T-cell (primary cell): ENCODE measurements at regions not wholly inside any gene's neighbourhood (a gene's known extent, or its start where the extent isn't known, plus 50 kb on each side); places are given as distances from the start of the nearest gene placed in this dataset.

ENCODE experiments used
- ATAC-seq, 4 experiments: fragments of 200-7000 bp in 3 of 4; fragments of 150-1000 bp in 1 of 4; cut with Tn5 transposase; replicated peaks in 1 of 4; 1 replicate in 3 of 4; 2 replicates in 1 of 4; pipeline ENCODE4 v1.10.0; 2021; ENCODE audit warnings: moderate library complexity in 3 of 4, mild to moderate bottlenecking in 2 of 4, moderate number of reproducible peaks in 1 of 4
- CTCF ChIA-PET, 2 donors: fragments of 300-600 bp; sonication (Branson Sonifier 250); formaldehyde crosslinking; loops; one replicate each; lab custom pipeline; 2022; ENCODE audit warnings: antibody characterized with exemption in 2 of 2; lab: Charles Lee
- POLR2A ChIA-PET, 2 donors: fragments of 300-600 bp; sonication (Branson Sonifier 250); formaldehyde crosslinking; loops; one replicate each; lab custom pipeline; 2022; ENCODE audit warnings: antibody characterized with exemption in 2 of 2; lab: Charles Lee
- DNase-seq, 35 experiments: peaks; one replicate each; pipeline versions ENCODE4 v3.0.0 to v3.0.0-alpha.2; 2013 to 2023
- H3K27ac ChIP-seq: one replicate; pipeline ENCODE4 v1.5.1; 2013; ENCODE audit warnings: low read length
- H3K27me3 ChIP-seq, 2 experiments: replicated peaks in 1 of 2; 1 replicate in 1 of 2; 2 replicates in 1 of 2; pipeline versions ENCODE4 v1.6.1 to v1.7.0; 2013; ENCODE audit warnings: low read length in 1 of 2, mixed read lengths in 1 of 2; ENCODE audit not compliant: control insufficient read depth in 2 of 2, insufficient read depth in 2 of 2; ENCODE audit errors: extremely low read depth in 1 of 2
- H3K36me3 ChIP-seq, 2 donors: 1 replicate in 1 of 2; 2 replicates in 1 of 2; pipeline versions ENCODE4 v1.6.1 to v1.7.0; 2013; ENCODE audit warnings: low read length in 1 of 2; ENCODE audit not compliant: control insufficient read depth in 2 of 2, insufficient read depth in 1 of 2; ENCODE audit errors: extremely low read depth in 1 of 2
- H3K4me1 ChIP-seq, 2 experiments: 1 replicate in 1 of 2; 2 replicates in 1 of 2; pipeline versions ENCODE4 v1.6.1 to v1.7.0; 2013; ENCODE audit warnings: low read length in 2 of 2, mixed read lengths in 1 of 2; ENCODE audit not compliant: insufficient read depth in 2 of 2, control insufficient read depth in 1 of 2; ENCODE audit errors: extremely low read depth in 1 of 2
- H3K4me3 ChIP-seq, 2 donors: 1 replicate in 1 of 2; 2 replicates in 1 of 2; pipeline versions ENCODE4 v1.5.1 to v1.7.0; 2013; ENCODE audit warnings: mild to moderate bottlenecking in 2 of 2, low read length in 1 of 2, moderate library complexity in 1 of 2; ENCODE audit not compliant: control insufficient read depth in 1 of 2; ENCODE audit errors: extremely low read depth in 1 of 2
- H3K9me3 ChIP-seq: 2 replicates; pipeline ENCODE4 v1.7.0; 2013
- H3K27ac Mint-ChIP-seq, 2 donors: one replicate each; pipeline ENCODE4 v1.8.0; 2020 to 2021; ENCODE audit warnings: mild to moderate bottlenecking in 2 of 2, mixed read lengths in 2 of 2
- H3K27me3 Mint-ChIP-seq, 2 donors: one replicate each; pipeline ENCODE4 v1.8.0; 2021 to 2022; ENCODE audit warnings: mixed read lengths in 2 of 2
- H3K36me3 Mint-ChIP-seq: one replicate; pipeline ENCODE4 v1.8.0; 2021; ENCODE audit warnings: mixed read lengths
- H3K4me1 Mint-ChIP-seq, 3 donors: one replicate each; pipeline ENCODE4 v1.8.0; 2020 to 2022; ENCODE audit warnings: mixed read lengths in 3 of 3, mild to moderate bottlenecking in 1 of 3
- H3K4me3 Mint-ChIP-seq, 3 donors: one replicate each; pipeline ENCODE4 v1.8.0; 2020 to 2022; ENCODE audit warnings: mild to moderate bottlenecking in 3 of 3, mixed read lengths in 3 of 3, moderate library complexity in 3 of 3
- H3K9me3 Mint-ChIP-seq, 3 donors: one replicate each; pipeline ENCODE4 v1.8.0; 2020 to 2022; ENCODE audit warnings: mixed read lengths in 3 of 3
- WGBS: methylation state at CpG from one replicate; pipeline ENCODE4 v1.1.5; 2013; ENCODE audit warnings: missing lambda C conversion rate; ENCODE audit not compliant: insufficient coverage; 5-methylcytosine and 5-hydroxymethylcytosine counted together

- Histone ChIP-seq H3K9me3 (no peaks in the 10 kb centered on the region), H3K4me1 (peaks cover 0 to 3% of the 10 kb centered on the region in 2 experiments), H3K36me3 (no peaks in the 10 kb centered on the region), H3K4me3 (no peak overlapping the region), H3K27ac (no peak overlapping the region), H3K27me3 (peaks cover 0 to 8% of the 10 kb centered on the region in 2 experiments)
- Mint-ChIP-seq H3K27ac (peak overlapping the region; percentile 34 to 60), H3K4me3 (peak overlapping the region in 2 of 3 donors; percentile 40 to 54), H3K4me1 (peaks cover 10 to 18% (median 15%) of the 10 kb centered on the region in 3 donors), H3K9me3 (no peaks in the 10 kb centered on the region), H3K27me3 (peaks cover 5 to 6% of the 10 kb centered on the region in 2 donors), H3K36me3 (no peaks in the 10 kb centered on the region)
- ChIA-PET CTCF (no interaction called here), POLR2A (no interaction called here)
- DNase-seq (peak in 24 of 35 experiments; percentile 15 to 67 (median 30)), ATAC-seq (peak in 1 of 4 experiments; percentile 55)
- WGBS = 64% methylated on average over 2 of the region's 7 CpGs
These were observed 143.7 kb upstream of the PTPN1 start for GRCh38 chr20:50366270-50367103.

GRCh38 chr20:50367104-50367674 is 143.0 kb upstream of the PTPN1 start:
- Histone ChIP-seq H3K27ac (no peak overlapping the region), H3K9me3 (no peaks in the 10 kb centered on the region), H3K4me3 (no peak overlapping the region), H3K36me3 (no peaks in the 10 kb centered on the region), H3K27me3 (peaks cover 0 to 8% of the 10 kb centered on the region in 2 experiments), H3K4me1 (peaks cover 0 to 3% of the 10 kb centered on the region in 2 experiments)
- ChIA-PET CTCF (no interaction called here), POLR2A (no interaction called here)
- DNase-seq (no peak), ATAC-seq (no peak)
- no peak overlapping the region for H3K4me3 Mint-ChIP-seq
- peaks cover 10 to 18% (median 15%) of the 10 kb centered on the region in 3 donors for H3K4me1 Mint-ChIP-seq
- H3K36me3 Mint-ChIP-seq = no peaks in the 10 kb centered on the region
- WGBS = 90% methylated on average over 2 of the region's 5 CpGs
- no peaks in the 10 kb centered on the region for H3K9me3 Mint-ChIP-seq
- no peak overlapping the region for H3K27ac Mint-ChIP-seq
- peaks cover 5 to 6% of the 10 kb centered on the region in 2 donors for H3K27me3 Mint-ChIP-seq

- Mint-ChIP-seq H3K27me3 (peaks cover 5 to 6% of the 10 kb centered on the region in 2 donors), H3K36me3 (no peaks in the 10 kb centered on the region), H3K27ac (no peak overlapping the region), H3K4me3 (no peak overlapping the region), H3K9me3 (no peaks in the 10 kb centered on the region), H3K4me1 (peaks cover 10 to 18% (median 15%) of the 10 kb centered on the region in 3 donors)
- no peak for DNase-seq
- Histone ChIP-seq H3K27ac (no peak overlapping the region), H3K27me3 (peaks cover 0 to 10% of the 10 kb centered on the region in 2 experiments), H3K9me3 (no peaks in the 10 kb centered on the region), H3K36me3 (no peaks in the 10 kb centered on the region), H3K4me3 (no peak overlapping the region), H3K4me1 (peaks cover 0 to 3% of the 10 kb centered on the region in 2 experiments)
- ChIA-PET CTCF (interaction anchor here in 1 of 2 donors (0.5 kb wide), 1 partner anchor 425 kb away, joined by 3 read pairs; no protein-coding TSS in a partner anchor), POLR2A (no interaction called here)
- 92% methylated on average over 9 of the region's 9 CpGs for WGBS
- no peak for ATAC-seq
These were observed 142.3 kb upstream of the PTPN1 start for GRCh38 chr20:50367739-50368375.

- H3K27me3 Mint-ChIP-seq = peaks cover 5 to 6% of the 10 kb centered on the region in 2 donors
- Histone ChIP-seq H3K4me3 (no peak overlapping the region), H3K27me3 (peaks cover 0 to 10% of the 10 kb centered on the region in 2 experiments), H3K27ac (no peak overlapping the region), H3K36me3 (no peaks in the 10 kb centered on the region), H3K9me3 (no peaks in the 10 kb centered on the region), H3K4me1 (peaks cover 0 to 3% of the 10 kb centered on the region in 2 experiments)
- no peak for ATAC-seq
- CTCF ChIA-PET = no interaction called here
- POLR2A ChIA-PET = no interaction called here
- no peak for DNase-seq
- no peaks in the 10 kb centered on the region for H3K9me3 Mint-ChIP-seq
- no peak overlapping the region for H3K4me3 Mint-ChIP-seq
- WGBS = no CpG with 5 or more reads among the region's 1 CpG
- peaks cover 10 to 18% (median 15%) of the 10 kb centered on the region in 3 donors for H3K4me1 Mint-ChIP-seq
- H3K36me3 Mint-ChIP-seq = no peaks in the 10 kb centered on the region
- no peak overlapping the region for H3K27ac Mint-ChIP-seq
These were observed 141.8 kb upstream of the PTPN1 start for GRCh38 chr20:50368386-50368785.

- H3K4me3 Mint-ChIP-seq = no peak overlapping the region
- no peaks in the 10 kb centered on the region for H3K36me3 Mint-ChIP-seq
- no peaks in the 10 kb centered on the region for H3K9me3 Mint-ChIP-seq
- ATAC-seq = no peak
- H3K27me3 Mint-ChIP-seq = peaks cover 4 to 5% of the 10 kb centered on the region in 2 donors
- H3K4me1 Mint-ChIP-seq = peaks cover 10 to 18% (median 15%) of the 10 kb centered on the region in 3 donors
- Histone ChIP-seq H3K4me3 (no peak overlapping the region), H3K36me3 (no peaks in the 10 kb centered on the region), H3K4me1 (peaks cover 0 to 3% of the 10 kb centered on the region in 2 experiments), H3K9me3 (no peaks in the 10 kb centered on the region), H3K27me3 (peaks cover 0 to 13% of the 10 kb centered on the region in 2 experiments), H3K27ac (no peak overlapping the region)
- WGBS = no CpG with 5 or more reads among the region's 4 CpGs
- ChIA-PET POLR2A (no interaction called here), CTCF (no interaction called here)
- no peak for DNase-seq
- H3K27ac Mint-ChIP-seq = no peak overlapping the region
These were observed 141.4 kb upstream of the PTPN1 start for GRCh38 chr20:50368813-50369224.
